ENCODE measurements at regions not wholly inside any gene's neighbourhood (a gene's known extent, or its start where the extent isn't known, plus 50 kb on each side); places are given as distances from the start of the nearest gene placed in this dataset.
A peak's percentile ranks its signal among the peaks of the same experiment; 100 is the strongest.

DNA sequence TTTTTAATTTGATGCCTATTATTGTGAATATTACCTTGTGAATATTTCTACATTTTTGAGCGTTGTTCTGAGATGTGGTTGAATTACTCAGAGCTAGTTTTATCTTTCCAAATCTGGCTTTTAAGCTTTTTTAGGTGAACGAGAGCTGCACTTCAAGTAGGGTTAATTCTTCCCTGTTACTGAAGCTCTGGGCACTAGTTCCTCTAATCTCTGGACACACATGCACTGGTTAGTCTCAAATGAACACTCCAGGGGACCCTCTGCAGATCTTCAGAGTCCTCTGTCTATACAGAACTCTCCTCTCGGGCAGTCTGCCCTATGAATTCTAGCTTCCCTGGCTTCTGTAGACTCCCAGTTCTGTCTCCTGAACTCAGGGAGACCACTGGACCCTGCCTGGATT lies 237.5 kb upstream of the TBC1D5 start:
- H3K4me1 ChIP-seq (ENCODE audit: control insufficient read depth in 2 of 2, insufficient read depth in 2 of 2, low read length in 2 of 2): peaks cover 28 to 39% of the 10 kb centered on the region in 2 donors
- H3K9me3 ChIP-seq (ENCODE audit: control insufficient read depth in 2 of 2, insufficient read depth in 1 of 2, low read length in 1 of 2): no peaks in the 10 kb centered on the region
- H3K36me3 ChIP-seq (ENCODE audit: control insufficient read depth in 2 of 2, insufficient read depth in 2 of 2, low read length in 1 of 2): no peaks in the 10 kb centered on the region
- 12% methylated on average over 3 of the region's 3 CpGs for WGBS
- DNase-seq (ENCODE audit: low read depth in 6 of 9, low spot score in 9 of 9): no peak
- peak overlapping the region in 1 of 2 donors; percentile 20 for H3K4me3 ChIP-seq (ENCODE audit: low read length in 2 of 2)
- no peaks in the 10 kb centered on the region for H3K27me3 ChIP-seq (ENCODE audit: control insufficient read depth in 2 of 2, insufficient read depth in 1 of 2, low read length in 1 of 2)
- peak overlapping the region in 1 of 2 donors; percentile 8 for H3K27ac ChIP-seq (ENCODE audit: low read depth in 1 of 2, low read length in 1 of 2)

DNA sequence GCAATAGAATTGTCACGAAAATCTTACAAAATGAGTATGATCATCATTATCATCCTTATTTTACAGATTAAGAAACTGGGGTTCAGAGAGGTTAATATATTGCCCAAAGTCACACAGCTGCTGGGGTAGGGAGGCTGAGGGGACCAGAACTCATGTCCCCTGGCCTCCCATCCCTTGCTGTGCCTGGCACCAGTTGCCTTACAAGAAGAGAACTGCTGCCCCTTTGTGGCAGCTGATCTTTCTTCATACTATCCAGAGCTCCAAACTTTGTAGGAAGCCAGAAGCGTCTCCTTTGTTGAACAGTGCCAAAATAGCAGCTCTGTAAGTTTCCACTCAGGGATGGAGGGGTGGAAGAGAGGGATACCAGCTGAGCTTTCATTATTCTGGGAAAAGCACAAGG lies 236.8 kb upstream of the TBC1D5 start:
- Histone ChIP-seq H3K27ac (ENCODE audit: low read depth in 1 of 2, low read length in 1 of 2) (peak overlapping the region in 1 of 2 donors; percentile 8), H3K27me3 (ENCODE audit: control insufficient read depth in 2 of 2, insufficient read depth in 1 of 2, low read length in 1 of 2) (no peaks in the 10 kb centered on the region), H3K4me1 (ENCODE audit: control insufficient read depth in 2 of 2, insufficient read depth in 2 of 2, low read length in 2 of 2) (peaks cover 27 to 36% of the 10 kb centered on the region in 2 donors), H3K9me3 (ENCODE audit: control insufficient read depth in 2 of 2, insufficient read depth in 1 of 2, low read length in 1 of 2) (no peaks in the 10 kb centered on the region), H3K4me3 (ENCODE audit: low read length in 2 of 2) (no peak overlapping the region), H3K36me3 (ENCODE audit: control insufficient read depth in 2 of 2, insufficient read depth in 2 of 2, low read length in 1 of 2) (no peaks in the 10 kb centered on the region)
- 48% methylated on average over 2 of the region's 2 CpGs for WGBS
- DNase-seq (ENCODE audit: low read depth in 6 of 9, low spot score in 9 of 9): peak in 4 of 9 donors; percentile 49 to 81 (median 57)

DNA sequence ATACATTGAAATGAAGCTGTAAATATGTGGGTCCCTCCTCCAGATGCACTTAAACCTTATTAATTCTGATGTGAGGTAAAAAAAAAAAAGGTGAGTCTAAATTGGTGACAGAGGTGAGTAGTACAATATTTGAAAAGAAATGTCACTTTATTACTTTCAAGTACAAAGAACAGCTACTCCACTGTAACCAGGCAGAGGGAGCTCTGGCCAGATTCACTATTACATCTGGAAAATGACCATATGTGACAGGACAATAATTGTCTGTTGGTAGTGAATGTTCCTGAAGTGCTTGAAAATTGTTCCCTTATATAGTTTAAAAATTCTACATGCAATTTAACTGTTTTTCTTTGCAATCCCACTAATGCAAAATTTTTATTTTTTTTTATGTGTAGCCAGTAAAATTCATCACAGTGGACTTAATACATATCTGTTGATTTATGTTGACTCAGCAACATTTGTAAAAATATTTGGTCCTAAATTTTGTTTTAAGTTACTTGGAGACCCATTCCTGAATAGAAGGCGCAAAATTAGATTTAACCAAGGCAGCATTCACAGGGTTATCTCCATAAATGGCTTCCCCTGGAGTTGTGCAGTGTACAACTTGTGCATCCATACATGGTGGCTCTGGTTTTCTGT lies 231.9 kb upstream of the TBC1D5 start:
- Histone ChIP-seq H3K27ac (ENCODE audit: low read depth in 1 of 2, low read length in 1 of 2) (no peak overlapping the region), H3K4me1 (ENCODE audit: control insufficient read depth in 2 of 2, insufficient read depth in 2 of 2, low read length in 2 of 2) (peaks cover 5 to 8% of the 10 kb centered on the region in 2 donors), H3K9me3 (ENCODE audit: control insufficient read depth in 2 of 2, insufficient read depth in 1 of 2, low read length in 1 of 2) (no peaks in the 10 kb centered on the region), H3K27me3 (ENCODE audit: control insufficient read depth in 2 of 2, insufficient read depth in 1 of 2, low read length in 1 of 2) (no peaks in the 10 kb centered on the region), H3K36me3 (ENCODE audit: control insufficient read depth in 2 of 2, insufficient read depth in 2 of 2, low read length in 1 of 2) (no peaks in the 10 kb centered on the region), H3K4me3 (ENCODE audit: low read length in 2 of 2) (no peak overlapping the region)
- 99% methylated on average over 1 of the region's 1 CpG for WGBS
- no peak for DNase-seq (ENCODE audit: low read depth in 6 of 9, low spot score in 9 of 9)

GRCh38 chr3:17972959-17973906 lies 230.8 kb upstream of the TBC1D5 start:
- DNase-seq (ENCODE audit: low read depth in 6 of 9, low spot score in 9 of 9): no peak
- 94% methylated on average over 10 of the region's 10 CpGs for WGBS
- Histone ChIP-seq H3K4me1 (ENCODE audit: control insufficient read depth in 2 of 2, insufficient read depth in 2 of 2, low read length in 2 of 2) (peaks cover 5 to 6% of the 10 kb centered on the region in 2 donors), H3K36me3 (ENCODE audit: control insufficient read depth in 2 of 2, insufficient read depth in 2 of 2, low read length in 1 of 2) (no peaks in the 10 kb centered on the region), H3K27ac (ENCODE audit: low read depth in 1 of 2, low read length in 1 of 2) (no peak overlapping the region), H3K27me3 (ENCODE audit: control insufficient read depth in 2 of 2, insufficient read depth in 1 of 2, low read length in 1 of 2) (no peaks in the 10 kb centered on the region), H3K4me3 (ENCODE audit: low read length in 2 of 2) (no peak overlapping the region), H3K9me3 (ENCODE audit: control insufficient read depth in 2 of 2, insufficient read depth in 1 of 2, low read length in 1 of 2) (no peaks in the 10 kb centered on the region)

DNA sequence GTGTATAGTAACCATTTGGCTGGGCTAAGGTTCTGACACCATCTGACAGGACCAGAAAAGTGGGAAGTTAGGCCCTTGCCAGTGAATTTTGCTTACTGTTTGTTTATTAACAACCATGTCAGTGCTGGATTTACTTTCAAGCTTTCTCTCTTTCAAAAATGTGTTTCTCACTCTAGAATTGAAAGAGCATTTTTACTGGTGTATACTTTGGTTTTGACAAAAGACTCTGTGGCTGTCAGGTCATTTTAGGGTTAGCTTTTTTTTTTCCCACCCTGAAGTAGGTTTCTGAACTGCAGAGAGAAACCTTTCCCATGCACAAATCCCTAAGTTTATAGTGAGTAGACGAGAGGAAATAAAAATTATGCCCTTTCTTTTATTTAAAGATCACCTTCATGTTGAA lies 230.0 kb upstream of the TBC1D5 start:
- Histone ChIP-seq H3K4me3 (ENCODE audit: low read length in 2 of 2) (no peak overlapping the region), H3K9me3 (ENCODE audit: control insufficient read depth in 2 of 2, insufficient read depth in 1 of 2, low read length in 1 of 2) (no peaks in the 10 kb centered on the region), H3K36me3 (ENCODE audit: control insufficient read depth in 2 of 2, insufficient read depth in 2 of 2, low read length in 1 of 2) (no peaks in the 10 kb centered on the region), H3K27ac (ENCODE audit: low read depth in 1 of 2, low read length in 1 of 2) (peak overlapping the region in 1 of 2 donors; percentile 18), H3K27me3 (ENCODE audit: control insufficient read depth in 2 of 2, insufficient read depth in 1 of 2, low read length in 1 of 2) (no peaks in the 10 kb centered on the region), H3K4me1 (ENCODE audit: control insufficient read depth in 2 of 2, insufficient read depth in 2 of 2, low read length in 2 of 2) (peaks cover 5 to 9% of the 10 kb centered on the region in 2 donors)
- no peak for DNase-seq (ENCODE audit: low read depth in 6 of 9, low spot score in 9 of 9)
- 69% methylated on average over 1 of the region's 1 CpG for WGBS

- Histone ChIP-seq H3K4me1 (ENCODE audit: control insufficient read depth in 2 of 2, insufficient read depth in 2 of 2, low read length in 2 of 2) (peaks cover 5 to 9% of the 10 kb centered on the region in 2 donors), H3K4me3 (ENCODE audit: low read length in 2 of 2) (no peak overlapping the region), H3K27ac (ENCODE audit: low read depth in 1 of 2, low read length in 1 of 2) (peak overlapping the region in 1 of 2 donors; percentile 27), H3K9me3 (ENCODE audit: control insufficient read depth in 2 of 2, insufficient read depth in 1 of 2, low read length in 1 of 2) (no peaks in the 10 kb centered on the region), H3K27me3 (ENCODE audit: control insufficient read depth in 2 of 2, insufficient read depth in 1 of 2, low read length in 1 of 2) (no peaks in the 10 kb centered on the region), H3K36me3 (ENCODE audit: control insufficient read depth in 2 of 2, insufficient read depth in 2 of 2, low read length in 1 of 2) (no peaks in the 10 kb centered on the region)
- DNase-seq (ENCODE audit: low read depth in 6 of 9, low spot score in 9 of 9): no peak
- 72% methylated on average over 1 of the region's 1 CpG for WGBS
Measured at GRCh38 chr3:17972030-17972429, 229.6 kb upstream of the TBC1D5 start.

GRCh38 chr3:17969985-17970568 lies 227.6 kb upstream of the TBC1D5 start:
- Histone ChIP-seq H3K4me3 (ENCODE audit: low read length in 2 of 2) (no peak overlapping the region), H3K9me3 (ENCODE audit: control insufficient read depth in 2 of 2, insufficient read depth in 1 of 2, low read length in 1 of 2) (no peaks in the 10 kb centered on the region), H3K36me3 (ENCODE audit: control insufficient read depth in 2 of 2, insufficient read depth in 2 of 2, low read length in 1 of 2) (no peaks in the 10 kb centered on the region), H3K4me1 (ENCODE audit: control insufficient read depth in 2 of 2, insufficient read depth in 2 of 2, low read length in 2 of 2) (peaks cover 5 to 9% of the 10 kb centered on the region in 2 donors), H3K27me3 (ENCODE audit: control insufficient read depth in 2 of 2, insufficient read depth in 1 of 2, low read length in 1 of 2) (no peaks in the 10 kb centered on the region), H3K27ac (ENCODE audit: low read depth in 1 of 2, low read length in 1 of 2) (no peak overlapping the region)
- DNase-seq (ENCODE audit: low read depth in 6 of 9, low spot score in 9 of 9): no peak
- 84% methylated on average over 3 of the region's 3 CpGs for WGBS

DNA sequence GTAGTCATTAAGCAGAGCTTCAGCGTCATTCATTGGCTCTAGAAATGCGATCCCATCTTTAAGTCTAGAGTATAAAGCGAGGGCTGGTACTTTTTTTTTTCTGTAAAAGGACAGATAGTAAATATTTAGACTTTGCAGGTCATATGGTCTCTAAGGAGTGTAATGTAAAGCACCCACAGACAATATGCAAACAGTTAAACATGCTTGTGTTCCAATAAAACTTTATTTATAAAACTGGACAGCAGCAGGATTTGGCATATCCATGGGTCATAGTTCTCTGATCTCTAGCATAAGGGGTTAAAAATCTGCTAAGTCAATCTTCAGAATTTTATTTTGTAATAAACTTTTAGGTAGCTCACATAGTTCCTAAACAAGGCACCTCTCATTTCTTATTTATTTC lies 226.8 kb upstream of the TBC1D5 start:
- Histone ChIP-seq H3K27ac (ENCODE audit: low read depth in 1 of 2, low read length in 1 of 2) (no peak overlapping the region), H3K27me3 (ENCODE audit: control insufficient read depth in 2 of 2, insufficient read depth in 1 of 2, low read length in 1 of 2) (no peaks in the 10 kb centered on the region), H3K9me3 (ENCODE audit: control insufficient read depth in 2 of 2, insufficient read depth in 1 of 2, low read length in 1 of 2) (no peaks in the 10 kb centered on the region), H3K36me3 (ENCODE audit: control insufficient read depth in 2 of 2, insufficient read depth in 2 of 2, low read length in 1 of 2) (no peaks in the 10 kb centered on the region), H3K4me1 (ENCODE audit: control insufficient read depth in 2 of 2, insufficient read depth in 2 of 2, low read length in 2 of 2) (peaks cover 5 to 13% of the 10 kb centered on the region in 2 donors), H3K4me3 (ENCODE audit: low read length in 2 of 2) (no peak overlapping the region)
- over 99% methylated on average over 3 of the region's 3 CpGs for WGBS
- no peak for DNase-seq (ENCODE audit: low read depth in 6 of 9, low spot score in 9 of 9)

Measured in thymus (tissue), 11 donors.